HG03097 (cell line): ENCODE measurements at regions not wholly inside any gene's neighbourhood (a gene's known extent, or its start where the extent isn't known, plus 50 kb on each side); places are given as distances from the start of the nearest gene placed in this dataset.
"Not testable (repeated sequence)": the region's sequence is repeated elsewhere in the genome, so short reads cannot be mapped to it uniquely, and the experiment has no call there.

ENCODE experiments used
- ATAC-seq: cut with Tn5 transposase; IDR thresholded peaks from one replicate; pipeline ENCODE4 v1.9.1; 2021; ENCODE audit not compliant: unreplicated experiment, low FRiP score

- ATAC-seq = no peak
Observed at GRCh38 chr20:58044931-58045555, 183.4 kb downstream of the ANKRD60 start.

- no peak for ATAC-seq
Observed at GRCh38 chr20:58044286-58044685, 184.2 kb downstream of the ANKRD60 start.

GRCh38 chr20:58043236-58044140 lies 185.0 kb downstream of the ANKRD60 start:
- no peak for ATAC-seq

GRCh38 chr20:58042591-58042990 lies 185.9 kb downstream of the ANKRD60 start:
- ATAC-seq = no peak

- no peak for ATAC-seq
Observed at GRCh38 chr20:58040447-58041290, 187.8 kb downstream of the ANKRD60 start.

- ATAC-seq = no peak
Observed at GRCh38 chr20:58039274-58040092, 189.0 kb downstream of the ANKRD60 start.

- no peak for ATAC-seq
Observed at GRCh38 chr20:58038123-58038654, 190.3 kb downstream of the ANKRD60 start.

- ATAC-seq = no peak
Observed at GRCh38 chr20:58037631-58038030, 190.8 kb downstream of the ANKRD60 start.

GRCh38 chr20:58033026-58033536 lies 195.4 kb downstream of the ANKRD60 start:
- ATAC-seq = no peak

GRCh38 chr20:58032599-58032998 lies 195.9 kb downstream of the ANKRD60 start:
- ATAC-seq = no peak

- not testable (repeated sequence) for ATAC-seq
Observed at GRCh38 chr20:58031350-58031749, 197.1 kb downstream of the ANKRD60 start.

- ATAC-seq = no peak
Observed at GRCh38 chr20:58028123-58028522, 200.3 kb downstream of the ANKRD60 start.

GRCh38 chr20:58026361-58026760 lies 202.1 kb downstream of the ANKRD60 start:
- no peak for ATAC-seq

GRCh38 chr20:58025233-58025632 lies 203.2 kb downstream of the ANKRD60 start:
- ATAC-seq = no peak

GRCh38 chr20:58024241-58024721 lies 204.2 kb downstream of the ANKRD60 start:
- ATAC-seq = no peak

- no peak for ATAC-seq
Observed at GRCh38 chr20:58023781-58024180, 204.7 kb downstream of the ANKRD60 start.

GRCh38 chr20:58023346-58023745 lies 205.1 kb downstream of the ANKRD60 start:
- no peak for ATAC-seq

- no peak for ATAC-seq
Observed at GRCh38 chr20:58022711-58023110, 205.7 kb downstream of the ANKRD60 start.

GRCh38 chr20:58021481-58021880 lies 207.0 kb downstream of the ANKRD60 start:
- ATAC-seq = no peak
